ENCODE measurements at regions not wholly inside any gene's neighbourhood (a gene's known extent, or its start where the extent isn't known, plus 50 kb on each side); places are given as distances from the start of the nearest gene placed in this dataset.
"Not testable (repeated sequence)": the region's sequence is repeated elsewhere in the genome, so short reads cannot be mapped to it uniquely, and the experiment has no call there.

DNA sequence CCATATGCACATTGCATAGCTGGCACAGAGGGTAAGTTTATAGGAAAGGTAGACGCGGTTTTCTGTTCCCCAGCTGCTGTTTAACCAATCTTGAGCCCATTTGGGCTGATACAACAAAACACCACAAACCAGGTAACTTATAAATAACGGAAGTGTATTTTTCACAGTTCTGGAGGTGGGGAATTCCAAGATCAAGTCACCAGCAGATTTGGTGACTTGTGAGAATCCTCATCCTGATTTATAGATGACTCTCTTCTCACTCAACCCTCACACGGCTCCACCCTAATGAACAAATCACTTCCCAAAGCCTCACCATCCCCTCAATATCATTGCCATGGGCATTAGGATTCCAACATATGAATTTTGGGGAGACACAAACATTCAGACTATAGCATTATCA lies 694.4 kb upstream of the NR2F2 start:
- no peak for DNase-seq

- not testable (repeated sequence) for DNase-seq
These were observed 693.3 kb upstream of the NR2F2 start for GRCh38 chr15:95637234-95637633.

- no peak for DNase-seq
These were observed 691.3 kb upstream of the NR2F2 start for GRCh38 chr15:95639208-95639607.

DNA sequence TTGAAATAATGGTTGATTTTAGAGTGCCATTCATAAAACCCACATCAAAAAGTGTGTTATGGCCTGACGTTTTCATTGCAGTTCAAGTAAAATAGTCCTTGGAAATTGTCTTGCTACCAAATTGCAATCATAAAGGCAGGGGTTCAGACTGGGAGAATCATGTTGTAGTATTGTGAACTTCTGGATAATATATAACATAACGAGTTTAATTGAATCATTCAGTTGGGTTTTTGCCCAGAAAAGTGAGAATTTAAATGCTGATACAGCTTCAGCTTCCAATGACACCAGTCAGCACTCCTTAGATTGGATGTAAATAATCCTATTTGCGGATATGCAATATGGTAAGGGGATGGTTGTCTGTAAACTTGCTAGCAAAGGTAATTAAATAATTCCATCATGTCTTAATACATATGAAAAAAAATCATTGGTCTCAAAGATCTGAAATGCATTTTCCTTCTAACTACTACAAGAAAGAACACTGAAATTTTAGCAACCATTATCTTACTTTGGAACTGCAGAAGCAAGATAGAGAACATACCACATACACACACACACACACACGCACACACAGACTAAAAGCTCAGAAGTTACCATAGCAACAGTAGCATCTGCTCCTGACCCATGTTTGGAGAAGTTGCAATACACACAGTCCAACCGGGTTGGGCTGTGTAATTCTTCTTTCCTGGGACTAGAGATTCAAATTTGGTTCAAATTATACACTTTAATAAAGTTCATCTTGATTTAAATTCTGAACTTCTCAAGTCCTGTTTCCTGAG lies 686.2 kb upstream of the NR2F2 start:
- no peak for DNase-seq

- no peak for DNase-seq
These were observed 684.6 kb upstream of the NR2F2 start for GRCh38 chr15:95645791-95646338.

GRCh38 chr15:95646484-95647273 lies 683.8 kb upstream of the NR2F2 start:
- DNase-seq: no peak

- no peak for DNase-seq
These were observed 682.8 kb upstream of the NR2F2 start for GRCh38 chr15:95647531-95648277.

- no peak for DNase-seq
These were observed 677.1 kb upstream of the NR2F2 start for GRCh38 chr15:95653361-95653805.

- DNase-seq: no peak
These were observed 675.4 kb upstream of the NR2F2 start for GRCh38 chr15:95655089-95655607.

DNA sequence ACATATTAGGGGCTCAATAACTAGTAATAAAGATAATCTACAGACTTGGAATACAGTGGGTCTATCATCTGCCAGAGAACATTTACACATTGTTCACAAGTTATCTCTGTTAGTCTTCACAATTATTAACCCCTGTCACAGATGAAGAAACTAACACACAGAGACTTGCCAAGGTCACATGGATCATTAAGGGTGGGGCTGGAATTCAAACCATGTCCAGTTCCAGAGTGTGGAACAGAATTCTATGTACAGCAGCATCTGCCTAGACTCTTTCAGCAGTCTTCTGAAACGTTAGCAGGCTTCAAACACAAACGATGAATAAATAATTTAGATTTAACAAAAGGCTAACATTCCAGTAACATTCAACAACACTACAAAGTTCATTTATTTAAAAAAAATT lies 673.9 kb upstream of the NR2F2 start:
- DNase-seq: no peak

DNA sequence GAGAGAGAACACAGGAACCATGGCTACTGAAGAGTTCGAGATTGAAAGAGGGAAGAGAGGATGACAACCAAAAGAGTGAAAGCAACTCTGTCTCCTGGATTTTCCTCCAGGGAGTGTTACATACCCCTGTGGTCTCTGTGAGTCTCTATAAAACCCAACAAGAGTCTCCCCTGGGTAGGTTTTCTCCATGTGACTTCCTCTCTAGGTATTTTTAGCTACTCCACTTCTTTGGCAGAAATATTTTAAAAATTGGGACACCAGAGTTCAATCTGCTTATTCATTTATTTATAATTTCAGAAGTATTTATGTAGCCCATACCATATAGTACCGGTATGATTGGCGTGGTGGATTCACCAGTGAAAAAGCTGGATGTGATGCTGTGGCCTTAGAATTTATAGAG lies 671.7 kb upstream of the NR2F2 start:
- DNase-seq: no peak

DNA sequence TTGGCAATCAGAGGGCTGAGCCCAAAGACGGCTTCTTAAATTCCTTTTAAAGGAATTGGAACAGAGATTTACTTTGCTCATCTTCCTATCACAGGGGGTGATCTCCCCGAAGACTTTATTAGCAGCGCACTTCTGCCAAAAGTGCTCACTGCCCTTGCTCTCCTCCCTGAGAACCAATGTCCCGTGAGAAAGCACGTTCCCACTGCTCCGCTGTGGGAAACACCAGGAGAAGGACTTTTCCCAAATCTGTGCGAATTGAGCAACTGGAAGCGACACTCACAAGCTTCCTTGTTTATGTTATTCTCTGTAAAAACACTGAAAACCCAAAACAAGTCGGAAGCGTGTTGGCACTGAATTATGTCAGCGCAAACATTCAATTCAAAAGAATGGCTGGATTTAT lies 670.8 kb upstream of the NR2F2 start:
- DNase-seq: no peak

DNA sequence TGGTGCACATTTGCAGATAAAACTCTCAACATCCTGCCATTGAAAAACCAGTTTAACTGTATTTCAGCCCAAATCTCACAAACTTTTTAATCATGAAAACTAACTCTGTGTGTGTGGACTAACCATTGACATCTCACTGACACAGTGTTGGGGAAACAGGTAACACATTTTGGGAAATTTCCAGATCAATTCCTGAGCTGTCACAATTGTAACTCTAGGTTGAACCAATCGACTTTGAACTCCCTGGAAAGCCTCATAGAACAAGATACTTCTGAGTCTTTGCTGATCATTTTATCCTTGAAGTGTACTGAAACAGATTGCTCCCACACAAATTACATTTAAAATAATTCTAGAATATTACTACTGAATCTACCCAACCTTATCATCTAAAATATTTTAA lies 667.9 kb upstream of the NR2F2 start:
- DNase-seq: no peak

GRCh38 chr15:95663156-95664100 lies 667.1 kb upstream of the NR2F2 start:
- DNase-seq: no peak

- no peak for DNase-seq
These were observed 666.0 kb upstream of the NR2F2 start for GRCh38 chr15:95664450-95664849.

GRCh38 chr15:95669146-95669922 lies 661.2 kb upstream of the NR2F2 start:
- no peak for DNase-seq

GRCh38 chr15:95674031-95674430 lies 656.5 kb upstream of the NR2F2 start:
- DNase-seq: no peak

DNA sequence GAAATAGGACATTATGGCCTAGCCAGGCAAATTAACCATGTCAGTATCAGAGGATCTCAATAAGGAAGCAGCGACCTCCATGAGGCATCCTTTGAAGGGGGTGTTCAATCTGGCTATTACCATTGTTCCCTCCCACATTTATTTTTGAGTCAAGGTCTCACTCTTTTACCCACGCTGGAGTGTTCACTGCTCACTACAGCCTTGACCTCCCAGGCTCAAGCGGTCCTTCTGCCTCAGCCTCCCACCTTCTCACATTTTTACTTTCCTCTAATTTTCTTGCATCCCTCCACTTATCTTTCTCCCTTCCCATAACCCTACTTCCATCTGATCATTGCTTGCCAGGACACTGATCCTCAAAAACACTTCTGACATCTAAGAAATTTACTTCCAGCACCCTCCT lies 654.0 kb upstream of the NR2F2 start:
- no peak for DNase-seq

DNA sequence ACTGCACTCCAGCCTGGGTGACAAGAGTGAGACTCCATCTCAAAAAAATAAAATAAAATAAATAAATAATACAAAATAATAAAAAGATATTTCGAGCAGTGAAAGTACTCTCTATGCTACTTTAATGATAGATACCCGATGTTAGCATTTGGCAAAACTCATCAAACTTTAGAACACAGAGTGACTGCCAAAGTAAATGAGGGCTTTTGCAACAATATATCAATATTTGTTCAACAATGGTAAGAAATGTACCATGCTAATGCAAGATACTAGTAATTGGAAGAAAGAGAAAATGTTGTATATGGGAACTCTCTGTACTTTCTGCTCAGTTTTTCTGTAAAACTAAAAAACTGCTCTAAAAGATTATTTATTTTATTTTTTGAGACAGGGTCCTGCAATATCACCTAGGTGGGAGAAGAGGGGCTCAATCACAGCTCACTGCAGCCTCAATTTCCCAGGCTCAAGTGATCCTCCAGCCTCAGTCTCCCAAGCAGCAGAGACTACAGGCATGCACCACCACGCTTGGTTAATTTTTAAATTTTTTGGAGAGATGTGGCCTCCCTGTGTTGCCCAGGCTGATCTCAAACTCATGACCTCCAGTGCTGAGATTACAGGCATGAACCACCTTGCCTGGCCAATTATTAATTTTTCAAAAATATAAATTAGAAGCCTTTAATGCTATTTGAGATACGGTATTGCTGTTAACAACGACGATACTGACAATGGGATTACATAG lies 650.5 kb upstream of the NR2F2 start:
- no peak for DNase-seq

DNA sequence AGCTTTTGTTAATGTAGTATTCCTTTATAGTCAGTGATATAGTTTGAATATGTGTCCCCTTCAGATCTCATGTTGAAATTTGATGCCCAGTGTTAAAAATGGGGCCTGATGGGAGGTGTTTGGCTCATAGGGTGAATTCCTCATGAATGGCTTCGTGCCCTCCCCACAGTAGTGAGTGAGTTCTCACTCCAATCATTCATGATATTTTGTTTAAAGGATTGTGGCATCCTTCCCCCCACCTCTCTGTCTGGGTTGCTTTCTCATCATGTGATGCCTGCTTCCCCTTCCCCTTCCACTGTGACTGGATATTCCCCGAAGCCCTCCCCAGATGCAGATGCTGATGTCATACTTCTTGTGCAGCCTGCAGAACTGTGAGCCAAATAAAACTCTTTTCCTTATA lies 649.8 kb upstream of the NR2F2 start:
- DNase-seq: no peak

Data from NCI-H774 (cell line).